GM21367 (cell line): ENCODE measurements at regions not wholly inside any gene's neighbourhood (a gene's known extent, or its start where the extent isn't known, plus 50 kb on each side); places are given as distances from the start of the nearest gene placed in this dataset.
"Not testable (repeated sequence)": the region's sequence is repeated elsewhere in the genome, so short reads cannot be mapped to it uniquely, and the experiment has no call there.

ENCODE experiments used
- ATAC-seq: cut with Tn5 transposase; IDR thresholded peaks from one replicate; pipeline ENCODE4 v1.9.1; 2021; ENCODE audit not compliant: unreplicated experiment

- no peak for ATAC-seq
Observed at GRCh38 chr4:53885668-53886067, 178.7 kb downstream of the CHIC2 start.

- not testable (repeated sequence) for ATAC-seq
Observed at GRCh38 chr4:53877096-53877495, 187.3 kb downstream of the CHIC2 start.

DNA sequence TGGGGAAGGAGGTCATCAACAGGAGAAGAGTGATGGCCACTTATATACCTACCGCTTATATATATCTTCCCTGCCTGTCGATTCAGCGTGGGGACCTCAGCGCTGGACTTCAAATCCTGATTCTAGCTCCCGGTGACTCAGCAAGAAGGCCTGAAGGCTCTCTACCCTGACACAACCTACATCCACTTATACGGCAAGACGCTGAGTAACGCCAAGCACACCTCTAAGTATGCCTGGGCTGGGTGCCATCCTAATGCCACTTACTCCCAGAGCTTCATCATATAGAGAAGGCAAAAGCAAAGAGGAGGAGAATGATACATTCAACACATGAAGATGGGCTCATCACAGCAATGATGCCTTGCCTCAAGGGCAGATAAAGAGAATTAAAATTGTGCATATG, 198.3 kb downstream of the CHIC2 start:
- ATAC-seq, result no peak

DNA sequence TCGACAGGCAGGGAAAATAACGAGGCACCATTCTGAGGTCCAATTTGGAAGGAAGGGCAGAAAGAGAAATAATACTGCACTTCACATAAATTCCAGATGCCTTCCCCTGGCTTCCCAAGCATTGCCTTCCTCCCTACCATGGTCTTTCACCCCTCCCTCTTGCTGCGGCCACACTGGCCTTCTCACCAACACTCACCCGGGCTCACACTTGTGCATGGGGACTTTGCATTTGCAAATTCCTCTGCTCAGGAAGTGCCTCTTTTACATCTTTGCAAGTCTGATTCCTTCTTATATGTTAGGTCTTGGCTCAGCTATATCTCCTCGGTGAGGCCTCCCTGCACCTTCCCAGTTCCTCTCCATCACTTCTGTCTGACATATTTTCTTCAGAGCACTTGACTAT, 199.4 kb downstream of the CHIC2 start:
- ATAC-seq, result no peak

DNA sequence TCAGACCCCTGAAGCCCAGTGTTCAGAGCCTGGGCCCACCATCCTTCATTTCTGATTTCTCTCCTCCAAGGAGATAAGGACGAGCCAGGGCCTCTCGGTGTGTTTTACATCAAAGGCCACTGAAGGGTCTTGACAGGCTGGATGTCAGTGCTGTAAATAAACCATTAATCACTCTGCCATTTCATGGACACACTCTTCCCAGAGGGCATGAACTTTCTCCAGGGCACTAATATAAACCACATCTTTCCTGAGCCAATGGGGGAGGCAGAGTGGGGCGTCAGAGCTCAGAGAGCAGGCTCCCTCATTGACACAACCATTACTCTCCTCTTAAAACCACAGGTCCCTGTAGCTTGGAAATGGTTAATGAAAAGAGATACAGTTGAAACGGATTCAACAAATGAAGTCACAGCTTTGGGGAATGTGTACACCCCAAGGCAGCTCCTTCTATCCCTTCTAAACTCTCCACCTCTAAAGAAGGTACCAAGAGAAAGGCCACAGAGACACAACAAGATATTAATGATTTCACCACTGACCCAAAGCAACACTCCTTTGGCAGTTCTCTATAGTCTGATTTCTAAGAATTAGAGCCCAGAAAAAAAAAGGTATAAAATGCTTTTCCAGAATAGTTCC, 200.6 kb downstream of the CHIC2 start:
- ATAC-seq, result no peak

GRCh38 chr4:53863158-53863557, 201.2 kb downstream of the CHIC2 start:
- ATAC-seq, result no peak

DNA sequence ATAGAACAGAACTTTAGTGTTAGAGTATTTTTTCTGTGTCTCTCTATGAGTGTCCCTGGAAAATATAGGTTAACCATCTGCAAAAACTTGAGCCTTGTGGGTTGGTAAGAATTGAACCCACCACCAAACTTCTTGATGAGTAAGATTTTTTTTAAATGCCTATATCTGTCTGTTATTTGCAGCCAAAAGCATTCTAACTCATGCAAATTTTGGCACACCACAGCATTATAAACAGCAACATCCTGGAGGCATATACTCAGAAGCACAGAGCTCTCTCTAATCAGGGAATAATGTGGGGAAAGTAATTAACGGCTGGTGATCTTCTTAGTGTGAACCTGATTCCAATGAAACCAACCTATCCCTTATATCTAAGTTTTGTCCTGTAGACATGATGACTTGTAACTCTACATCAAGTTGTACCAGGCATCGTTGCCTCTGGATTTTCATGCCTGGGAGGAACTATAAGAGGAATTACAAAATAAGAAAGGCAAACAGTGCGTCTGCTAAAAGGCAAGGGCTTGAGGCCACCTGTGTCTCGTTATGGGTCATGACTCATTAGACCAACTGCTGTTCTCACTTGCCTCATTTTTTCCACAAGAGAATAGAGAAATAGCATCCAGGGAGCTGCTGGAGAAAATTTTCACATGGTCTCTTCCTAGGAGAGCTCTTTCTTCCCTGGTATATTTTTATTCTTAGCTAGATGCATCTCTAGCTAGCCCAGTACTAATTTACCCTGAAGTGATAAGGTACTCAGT, 202.4 kb downstream of the CHIC2 start:
- no peak for ATAC-seq

DNA sequence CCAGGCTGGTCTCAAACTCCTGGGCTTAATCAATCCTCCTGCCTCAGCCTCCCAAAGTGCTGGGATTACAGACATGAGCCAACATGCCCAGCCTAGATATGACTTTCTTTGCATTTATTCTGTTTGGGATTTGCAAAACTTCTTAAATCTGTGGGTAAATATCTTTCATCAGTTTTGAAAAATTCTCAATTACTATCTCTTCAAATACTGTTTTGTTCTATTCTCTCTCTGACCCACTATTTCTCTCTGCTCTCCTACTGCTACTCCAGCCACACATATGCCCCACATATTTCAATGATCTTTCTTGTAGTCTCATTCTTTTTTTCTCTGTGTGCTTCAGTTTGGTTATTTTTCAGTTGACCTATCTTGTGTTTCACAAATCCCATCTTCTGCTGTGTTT, 205.1 kb downstream of the CHIC2 start:
- ATAC-seq, result no peak

- no peak for ATAC-seq
Observed at GRCh38 chr4:53858744-53859143, 205.7 kb downstream of the CHIC2 start.

- ATAC-seq, result no peak
Observed at GRCh38 chr4:53855581-53856250, 208.7 kb downstream of the CHIC2 start.

- no peak for ATAC-seq
Observed at GRCh38 chr4:53854991-53855568, 209.3 kb downstream of the CHIC2 start.

DNA sequence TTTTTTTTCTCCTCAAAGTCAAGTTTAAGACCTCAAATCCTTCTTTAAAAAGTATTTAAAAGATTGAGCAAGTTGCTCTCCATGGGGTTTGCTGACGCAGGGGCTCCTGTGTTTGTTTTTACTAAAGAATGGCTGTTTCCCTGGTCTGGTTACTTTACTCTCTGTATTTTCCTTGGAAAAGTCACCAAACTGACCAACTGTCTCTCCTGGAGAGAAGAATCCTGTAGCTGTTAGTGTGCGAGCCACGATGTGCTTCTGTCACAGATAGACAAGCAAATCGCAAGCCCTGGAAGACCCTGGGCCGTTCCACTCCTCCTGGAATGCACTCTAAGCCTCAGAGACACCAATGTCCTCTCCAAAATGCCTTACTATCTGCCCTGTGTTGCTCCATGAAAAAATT, 212.1 kb downstream of the CHIC2 start:
- ATAC-seq, result no peak

DNA sequence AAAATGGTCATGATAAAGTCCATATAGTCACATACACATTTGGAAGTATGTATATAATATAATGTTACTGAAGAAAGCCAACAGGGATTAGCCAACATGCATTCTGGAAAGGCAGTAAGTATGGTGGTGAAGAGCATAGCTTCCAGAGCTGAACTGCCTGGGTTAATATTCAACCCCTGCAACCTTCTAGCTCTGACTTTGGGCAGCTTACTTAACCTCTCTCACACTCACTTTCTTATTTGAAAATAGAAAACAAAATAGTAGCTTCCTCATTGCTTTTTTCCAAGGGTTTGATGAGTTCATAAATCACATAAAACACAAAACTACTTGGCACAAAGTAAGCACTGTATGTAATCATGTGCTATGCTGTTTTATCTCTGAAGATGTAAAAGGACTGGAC, 216.4 kb downstream of the CHIC2 start:
- no peak for ATAC-seq

DNA sequence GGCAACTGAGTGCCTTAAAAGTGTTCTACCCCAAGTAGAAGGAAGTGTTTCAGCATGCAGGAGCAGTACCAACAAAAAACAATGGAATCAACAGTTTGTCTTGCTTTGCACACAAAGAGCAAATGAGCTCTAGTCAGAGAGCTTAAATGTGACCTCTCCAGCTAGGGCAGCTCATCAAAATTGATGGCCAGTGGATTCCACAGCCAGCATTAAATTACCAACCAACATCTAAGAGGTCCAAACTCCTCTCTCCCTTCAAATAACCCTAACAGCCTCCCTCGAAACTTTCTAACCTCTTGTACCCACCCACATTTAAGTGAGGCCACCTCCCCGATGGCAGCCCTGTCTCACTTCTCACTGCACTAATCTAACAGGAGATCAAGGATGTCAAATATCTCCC, 219.9 kb downstream of the CHIC2 start:
- ATAC-seq, result no peak

DNA sequence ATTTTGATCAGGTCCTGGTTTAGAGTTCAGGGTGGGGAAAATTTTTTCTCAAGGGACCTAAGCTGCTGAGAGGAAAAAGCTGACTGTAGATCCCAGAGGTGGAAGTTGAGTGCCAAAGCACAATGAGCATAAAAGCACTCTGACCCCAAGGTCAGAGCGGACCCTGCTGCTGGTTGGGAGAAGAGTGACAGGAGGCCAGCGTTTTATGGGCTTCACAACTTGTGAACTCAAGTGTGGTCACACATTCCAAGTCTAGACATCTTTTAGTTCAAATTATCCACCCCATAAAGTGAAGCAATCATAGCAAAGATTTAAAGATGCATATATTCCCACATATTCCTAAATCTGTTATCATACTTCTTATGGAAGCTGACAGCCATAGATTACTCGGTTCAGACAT, 220.3 kb downstream of the CHIC2 start:
- no peak for ATAC-seq

DNA sequence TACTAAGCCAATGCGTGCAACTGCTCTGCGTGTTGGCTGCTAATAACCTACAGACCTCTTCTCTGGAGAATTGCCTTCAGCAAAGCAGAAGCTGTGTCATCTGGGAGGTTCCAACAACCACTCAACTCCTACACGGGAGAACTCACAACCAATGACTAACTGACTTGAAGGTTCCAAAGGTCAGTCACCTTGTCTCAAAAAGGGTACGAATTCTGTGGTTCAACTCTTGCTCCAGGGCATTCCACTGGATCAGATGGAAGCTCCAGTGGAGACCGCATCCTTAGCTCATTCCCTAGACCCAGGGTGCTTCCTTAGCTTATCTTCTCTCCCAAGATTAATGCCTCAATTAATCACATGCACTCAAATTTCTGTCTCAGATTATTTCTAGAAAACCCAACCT, 222.7 kb downstream of the CHIC2 start:
- no peak for ATAC-seq

- ATAC-seq, result no peak
Observed at GRCh38 chr4:53840643-53841042, 223.8 kb downstream of the CHIC2 start.

GRCh38 chr4:53833302-53834003, 231.0 kb downstream of the CHIC2 start:
- not testable (repeated sequence) for ATAC-seq

- no peak for ATAC-seq
Observed at GRCh38 chr4:53832549-53832948, 231.9 kb downstream of the CHIC2 start.

- ATAC-seq, result no peak
Observed at GRCh38 chr4:53830511-53830910, 233.9 kb downstream of the CHIC2 start.

DNA sequence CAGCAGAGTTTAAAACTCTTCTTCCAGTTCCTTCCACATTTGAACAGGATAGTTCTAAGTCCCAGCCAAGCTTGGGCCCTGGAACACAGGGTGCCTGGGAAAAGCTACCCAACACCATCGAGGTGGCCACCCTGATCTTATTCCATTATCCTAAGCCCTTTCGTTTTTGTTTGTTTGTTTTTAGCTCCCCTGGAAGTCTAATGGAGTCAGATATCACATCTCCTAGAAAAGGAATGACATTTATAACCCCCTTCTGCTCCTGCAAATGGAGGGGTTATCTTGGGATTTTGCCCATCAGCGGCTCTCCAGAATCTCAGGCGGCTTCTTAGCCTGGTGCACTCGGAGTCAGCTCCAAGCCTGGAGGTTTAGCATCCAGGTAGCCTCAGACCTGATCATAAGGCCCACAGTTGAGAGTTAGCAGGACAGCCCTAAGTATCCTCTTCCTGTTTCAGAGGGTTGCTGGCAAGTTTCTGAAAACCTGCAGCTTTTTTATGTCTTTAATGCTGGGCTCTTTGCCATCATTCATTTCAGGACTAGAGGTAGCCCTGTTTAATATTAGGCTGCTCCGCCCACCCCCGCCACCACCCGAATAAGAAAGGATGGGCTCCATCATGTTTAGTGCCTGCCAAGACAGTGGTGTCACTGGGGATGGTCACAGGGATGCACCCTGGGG, 230.0 kb upstream of the LNX1 start:
- no peak for ATAC-seq
